ENCODE measurements at regions not wholly inside any gene's neighbourhood (a gene's known extent, or its start where the extent isn't known, plus 50 kb on each side); places are given as distances from the start of the nearest gene placed in this dataset.
"Not testable (repeated sequence)": the region's sequence is repeated elsewhere in the genome, so short reads cannot be mapped to it uniquely, and the experiment has no call there.

GRCh38 chr4:38324861-38325628, 339.0 kb upstream of the KLF3 start:
- Histone ChIP-seq H3K4me3 (ENCODE audit: low read length) (no peak overlapping the region), H3K27ac (ENCODE audit: low read length) (no peak overlapping the region), H3K9me3 (ENCODE audit: control insufficient read depth, low read length) (no peaks in the 10 kb centered on the region), H3K4me1 (ENCODE audit: control insufficient read depth, insufficient read depth, low read length) (no peaks in the 10 kb centered on the region), H3K27me3 (ENCODE audit: control insufficient read depth, insufficient read depth) (no peaks in the 10 kb centered on the region)
- DNase-seq (peak in 2 of 3 donors; percentile 47 to 60), ATAC-seq (no peak)
- intact Hi-C loops (cut with DNase I), result loop anchor here in 3 of 4 donors (5.0 kb wide), 3 partner anchors 148 to 347 kb away; partner anchors contain the start of gene KLF3 (in 1 of the 3)
- WGBS, result 93% methylated on average over 31 of the region's 31 CpGs

GRCh38 chr4:38325629-38325913, 338.4 kb upstream of the KLF3 start:
- no peaks in the 10 kb centered on the region for H3K4me1 ChIP-seq (ENCODE audit: control insufficient read depth, insufficient read depth, low read length)
- H3K9me3 ChIP-seq (ENCODE audit: control insufficient read depth, low read length), result no peaks in the 10 kb centered on the region
- intact Hi-C loops (cut with DNase I), result no loop called here
- no peaks in the 10 kb centered on the region for H3K27me3 ChIP-seq (ENCODE audit: control insufficient read depth, insufficient read depth)
- DNase-seq, result no peak
- ATAC-seq, result no peak
- no peak overlapping the region for H3K27ac ChIP-seq (ENCODE audit: low read length)
- H3K4me3 ChIP-seq (ENCODE audit: low read length), result no peak overlapping the region
- WGBS, result 96% methylated on average over 2 of the region's 2 CpGs

GRCh38 chr4:38326499-38326898, 337.5 kb upstream of the KLF3 start:
- no peak for DNase-seq
- Histone ChIP-seq H3K4me3 (ENCODE audit: low read length) (no peak overlapping the region), H3K27ac (ENCODE audit: low read length) (no peak overlapping the region), H3K4me1 (ENCODE audit: control insufficient read depth, insufficient read depth, low read length) (no peaks in the 10 kb centered on the region), H3K27me3 (ENCODE audit: control insufficient read depth, insufficient read depth) (no peaks in the 10 kb centered on the region), H3K9me3 (ENCODE audit: control insufficient read depth, low read length) (no peaks in the 10 kb centered on the region)
- intact Hi-C loops (cut with DNase I), result no loop called here
- 93% methylated on average over 3 of the region's 3 CpGs for WGBS
- no peak for ATAC-seq

GRCh38 chr4:38327174-38327573, 336.8 kb upstream of the KLF3 start:
- no peaks in the 10 kb centered on the region for H3K4me1 ChIP-seq (ENCODE audit: control insufficient read depth, insufficient read depth, low read length)
- ATAC-seq, result no peak
- intact Hi-C loops (cut with DNase I), result no loop called here

GRCh38 chr4:38328989-38329729, 334.8 kb upstream of the KLF3 start:
- H3K27me3 ChIP-seq (ENCODE audit: control insufficient read depth, insufficient read depth), result no peaks in the 10 kb centered on the region
- WGBS, result 41% methylated on average over 8 of the region's 8 CpGs
- no peak for DNase-seq
- H3K9me3 ChIP-seq (ENCODE audit: control insufficient read depth, low read length), result no peaks in the 10 kb centered on the region
- ATAC-seq, result no peak
- intact Hi-C loops (cut with DNase I), result no loop called here
- H3K4me3 ChIP-seq (ENCODE audit: low read length), result no peak overlapping the region
- H3K4me1 ChIP-seq (ENCODE audit: control insufficient read depth, insufficient read depth, low read length), result no peaks in the 10 kb centered on the region
- no peak overlapping the region for H3K27ac ChIP-seq (ENCODE audit: low read length)

More at GRCh38 chr4:38327174-38327573, 336.8 kb upstream of the KLF3 start:
- H3K9me3 ChIP-seq (ENCODE audit: control insufficient read depth, low read length), result no peaks in the 10 kb centered on the region
- no peak for DNase-seq
- no peak overlapping the region for H3K4me3 ChIP-seq (ENCODE audit: low read length)
- H3K27ac ChIP-seq (ENCODE audit: low read length), result no peak overlapping the region
- H3K27me3 ChIP-seq (ENCODE audit: control insufficient read depth, insufficient read depth), result no peaks in the 10 kb centered on the region

GRCh38 chr4:38330321-38330720, 333.7 kb upstream of the KLF3 start:
- intact Hi-C loops (cut with DNase I), result no loop called here
- 57% methylated on average over 1 of the region's 1 CpG for WGBS
- H3K4me1 ChIP-seq (ENCODE audit: control insufficient read depth, insufficient read depth, low read length), result no peaks in the 10 kb centered on the region
- ATAC-seq (no peak), DNase-seq (no peak)
- no peaks in the 10 kb centered on the region for H3K9me3 ChIP-seq (ENCODE audit: control insufficient read depth, low read length)
- H3K4me3 ChIP-seq (ENCODE audit: low read length), result no peak overlapping the region
- H3K27ac ChIP-seq (ENCODE audit: low read length), result no peak overlapping the region
- no peaks in the 10 kb centered on the region for H3K27me3 ChIP-seq (ENCODE audit: control insufficient read depth, insufficient read depth)

- DNase-seq (no peak), ATAC-seq (no peak)
- Histone ChIP-seq H3K9me3 (ENCODE audit: control insufficient read depth, low read length) (no peaks in the 10 kb centered on the region), H3K4me1 (ENCODE audit: control insufficient read depth, insufficient read depth, low read length) (no peaks in the 10 kb centered on the region), H3K4me3 (ENCODE audit: low read length) (no peak overlapping the region), H3K27ac (ENCODE audit: low read length) (no peak overlapping the region), H3K27me3 (ENCODE audit: control insufficient read depth, insufficient read depth) (no peaks in the 10 kb centered on the region)
- 80% methylated on average over 7 of the region's 7 CpGs for WGBS
- intact Hi-C loops (cut with DNase I), result no loop called here
Observed at GRCh38 chr4:38330936-38331335, 333.1 kb upstream of the KLF3 start.

- Histone ChIP-seq H3K4me1 (ENCODE audit: control insufficient read depth, insufficient read depth, low read length) (no peaks in the 10 kb centered on the region), H3K27ac (ENCODE audit: low read length) (no peak overlapping the region), H3K4me3 (ENCODE audit: low read length) (no peak overlapping the region), H3K27me3 (ENCODE audit: control insufficient read depth, insufficient read depth) (no peaks in the 10 kb centered on the region), H3K9me3 (ENCODE audit: control insufficient read depth, low read length) (no peaks in the 10 kb centered on the region)
- intact Hi-C loops (cut with DNase I), result no loop called here
- ATAC-seq (no peak), DNase-seq (no peak)
- 63% methylated on average over 4 of the region's 4 CpGs for WGBS
Observed at GRCh38 chr4:38332699-38333098, 331.3 kb upstream of the KLF3 start.

- no peak for ATAC-seq
- Histone ChIP-seq H3K27ac (ENCODE audit: low read length) (no peak overlapping the region), H3K4me1 (ENCODE audit: control insufficient read depth, insufficient read depth, low read length) (no peaks in the 10 kb centered on the region), H3K4me3 (ENCODE audit: low read length) (no peak overlapping the region), H3K9me3 (ENCODE audit: control insufficient read depth, low read length) (no peaks in the 10 kb centered on the region), H3K27me3 (ENCODE audit: control insufficient read depth, insufficient read depth) (no peaks in the 10 kb centered on the region)
- DNase-seq, result no peak
- 77% methylated on average over 2 of the region's 2 CpGs for WGBS
- intact Hi-C loops (cut with DNase I), result no loop called here
Observed at GRCh38 chr4:38333219-38333618, 330.8 kb upstream of the KLF3 start.

GRCh38 chr4:38334791-38335190, 329.2 kb upstream of the KLF3 start:
- H3K4me1 ChIP-seq (ENCODE audit: control insufficient read depth, insufficient read depth, low read length), result no peaks in the 10 kb centered on the region
- no peaks in the 10 kb centered on the region for H3K9me3 ChIP-seq (ENCODE audit: control insufficient read depth, low read length)
- intact Hi-C loops (cut with DNase I), result no loop called here
- H3K27ac ChIP-seq (ENCODE audit: low read length), result no peak overlapping the region
- DNase-seq, result no peak
- H3K27me3 ChIP-seq (ENCODE audit: control insufficient read depth, insufficient read depth), result no peaks in the 10 kb centered on the region
- 88% methylated on average over 1 of the region's 1 CpG for WGBS
- ATAC-seq, result no peak
- no peak overlapping the region for H3K4me3 ChIP-seq (ENCODE audit: low read length)

- H3K27ac ChIP-seq (ENCODE audit: low read length); DNase-seq; H3K9me3 ChIP-seq (ENCODE audit: control insufficient read depth, low read length); ATAC-seq; H3K4me3 ChIP-seq (ENCODE audit: low read length); H3K4me1 ChIP-seq (ENCODE audit: control insufficient read depth, insufficient read depth, low read length); intact Hi-C loops (cut with DNase I); H3K27me3 ChIP-seq (ENCODE audit: control insufficient read depth, insufficient read depth): not testable (repeated sequence)
- 98% methylated on average over 1 of the region's 1 CpG for WGBS
Observed at GRCh38 chr4:38338939-38339338, 325.1 kb upstream of the KLF3 start.

Measured in right cardiac atrium (tissue), 5 donors.